ENCODE measurements at regions not wholly inside any gene's neighbourhood (a gene's known extent, or its start where the extent isn't known, plus 50 kb on each side); places are given as distances from the start of the nearest gene placed in this dataset.

GRCh38 chr5:58240322-58240721 lies 219.6 kb downstream of the PLK2 start:
- no peak for DNase-seq
- no peak overlapping the region for H3K27ac ChIP-seq

GRCh38 chr5:58239731-58240130 lies 220.2 kb downstream of the PLK2 start:
- Histone ChIP-seq H3K4me1 (no peaks in the 10 kb centered on the region), H3K36me3 (no peaks in the 10 kb centered on the region), H3K27ac (no peak overlapping the region), H3K27me3 (no peaks in the 10 kb centered on the region), H3K9me3 (replicated peaks) (no peaks in the 10 kb centered on the region), H3K4me3 (no peak overlapping the region)
- no peak for DNase-seq

More at GRCh38 chr5:58240322-58240721, 219.6 kb downstream of the PLK2 start:
- Histone ChIP-seq H3K9me3 (replicated peaks) (no peaks in the 10 kb centered on the region), H3K27me3 (no peaks in the 10 kb centered on the region), H3K4me3 (no peak overlapping the region), H3K4me1 (no peaks in the 10 kb centered on the region), H3K36me3 (no peaks in the 10 kb centered on the region)

- no peaks in the 10 kb centered on the region for H3K27me3 ChIP-seq
- DNase-seq = no peak
Observed at GRCh38 chr5:58239045-58239444, 220.8 kb downstream of the PLK2 start.

GRCh38 chr5:58236498-58236897 lies 223.4 kb downstream of the PLK2 start:
- Histone ChIP-seq H3K36me3 (no peaks in the 10 kb centered on the region), H3K4me1 (no peaks in the 10 kb centered on the region), H3K27ac (no peak overlapping the region), H3K9me3 (replicated peaks) (no peaks in the 10 kb centered on the region), H3K27me3 (no peaks in the 10 kb centered on the region), H3K4me3 (no peak overlapping the region)
- no peak for DNase-seq

More at GRCh38 chr5:58239045-58239444, 220.8 kb downstream of the PLK2 start:
- Histone ChIP-seq H3K9me3 (replicated peaks) (no peaks in the 10 kb centered on the region), H3K4me1 (no peaks in the 10 kb centered on the region), H3K27ac (no peak overlapping the region), H3K4me3 (no peak overlapping the region), H3K36me3 (no peaks in the 10 kb centered on the region)

GRCh38 chr5:58235299-58235698 lies 224.6 kb downstream of the PLK2 start:
- no peaks in the 10 kb centered on the region for H3K9me3 ChIP-seq (replicated peaks)
- no peak for DNase-seq
- no peaks in the 10 kb centered on the region for H3K4me1 ChIP-seq
- H3K27me3 ChIP-seq = no peaks in the 10 kb centered on the region
- no peak overlapping the region for H3K4me3 ChIP-seq
- no peaks in the 10 kb centered on the region for H3K36me3 ChIP-seq
- no peak overlapping the region for H3K27ac ChIP-seq

- Histone ChIP-seq H3K4me1 (no peaks in the 10 kb centered on the region), H3K27me3 (no peaks in the 10 kb centered on the region), H3K27ac (no peak overlapping the region), H3K4me3 (no peak overlapping the region), H3K36me3 (no peaks in the 10 kb centered on the region), H3K9me3 (replicated peaks) (no peaks in the 10 kb centered on the region; the same call in 1 of the 2 replicates)
- no peak for DNase-seq
Observed at GRCh38 chr5:58232130-58232529, 227.8 kb downstream of the PLK2 start.

- H3K27me3 ChIP-seq = no peaks in the 10 kb centered on the region
- no peaks in the 10 kb centered on the region for H3K4me1 ChIP-seq
- H3K27ac ChIP-seq = no peak overlapping the region
- no peak for DNase-seq
- no peaks in the 10 kb centered on the region; the same call in 1 of the 2 replicates for H3K9me3 ChIP-seq (replicated peaks)
- H3K36me3 ChIP-seq = no peaks in the 10 kb centered on the region
- no peak overlapping the region for H3K4me3 ChIP-seq
Observed at GRCh38 chr5:58231041-58231440, 228.8 kb downstream of the PLK2 start.

GRCh38 chr5:58228896-58229295 lies 231.0 kb downstream of the PLK2 start:
- Histone ChIP-seq H3K36me3 (no peaks in the 10 kb centered on the region), H3K9me3 (replicated peaks) (no peaks in the 10 kb centered on the region; the same call in 1 of the 2 replicates), H3K27me3 (no peaks in the 10 kb centered on the region), H3K4me1 (no peaks in the 10 kb centered on the region), H3K27ac (no peak overlapping the region), H3K4me3 (no peak overlapping the region)
- no peak for DNase-seq

GRCh38 chr5:58227858-58228257 lies 232.0 kb downstream of the PLK2 start:
- no peaks in the 10 kb centered on the region for H3K36me3 ChIP-seq
- no peak for DNase-seq
- H3K4me1 ChIP-seq = no peaks in the 10 kb centered on the region
- no peak overlapping the region for H3K27ac ChIP-seq
- H3K27me3 ChIP-seq = no peaks in the 10 kb centered on the region
- no peaks in the 10 kb centered on the region; the same call in 1 of the 2 replicates for H3K9me3 ChIP-seq (replicated peaks)
- no peak overlapping the region for H3K4me3 ChIP-seq

GRCh38 chr5:58224661-58225060 lies 235.2 kb downstream of the PLK2 start:
- Histone ChIP-seq H3K4me1 (no peaks in the 10 kb centered on the region), H3K27ac (no peak overlapping the region), H3K36me3 (no peaks in the 10 kb centered on the region), H3K9me3 (replicated peaks) (no peaks in the 10 kb centered on the region; the same call in 1 of the 2 replicates), H3K4me3 (no peak overlapping the region), H3K27me3 (no peaks in the 10 kb centered on the region)
- no peak for DNase-seq

- no peak for DNase-seq
Observed at GRCh38 chr5:58224221-58224620, 235.7 kb downstream of the PLK2 start.

GRCh38 chr5:58215364-58215763 lies 244.5 kb downstream of the PLK2 start:
- no peaks in the 10 kb centered on the region for H3K9me3 ChIP-seq (replicated peaks)
- H3K27ac ChIP-seq = no peak overlapping the region
- peaks cover 6% of the 10 kb centered on the region for H3K4me1 ChIP-seq
- no peak for DNase-seq
- H3K36me3 ChIP-seq = no peaks in the 10 kb centered on the region
- no peaks in the 10 kb centered on the region for H3K27me3 ChIP-seq
- H3K4me3 ChIP-seq = no peak overlapping the region

More at GRCh38 chr5:58224221-58224620, 235.7 kb downstream of the PLK2 start:
- H3K27me3 ChIP-seq = no peaks in the 10 kb centered on the region
- H3K4me3 ChIP-seq = no peak overlapping the region
- H3K36me3 ChIP-seq = no peaks in the 10 kb centered on the region
- H3K9me3 ChIP-seq (replicated peaks) = no peaks in the 10 kb centered on the region; the same call in 1 of the 2 replicates
- no peaks in the 10 kb centered on the region for H3K4me1 ChIP-seq
- no peak overlapping the region for H3K27ac ChIP-seq

- Histone ChIP-seq H3K27ac (no peak overlapping the region), H3K27me3 (no peaks in the 10 kb centered on the region), H3K4me1 (peaks cover 18% of the 10 kb centered on the region), H3K4me3 (no peak overlapping the region), H3K9me3 (replicated peaks) (no peaks in the 10 kb centered on the region), H3K36me3 (no peaks in the 10 kb centered on the region)
- DNase-seq = no peak
Observed at GRCh38 chr5:58211441-58211840, 248.4 kb downstream of the PLK2 start.

- Histone ChIP-seq H3K9me3 (replicated peaks) (no peaks in the 10 kb centered on the region), H3K36me3 (no peaks in the 10 kb centered on the region), H3K4me1 (peaks cover 32% of the 10 kb centered on the region), H3K27ac (no peak overlapping the region), H3K4me3 (no peak overlapping the region), H3K27me3 (no peaks in the 10 kb centered on the region)
- DNase-seq = no peak
Observed at GRCh38 chr5:58208674-58209073, 251.2 kb downstream of the PLK2 start.

- no peaks in the 10 kb centered on the region for H3K27me3 ChIP-seq
- H3K27ac ChIP-seq = no peak overlapping the region
- H3K4me1 ChIP-seq = peaks cover 32% of the 10 kb centered on the region
- H3K4me3 ChIP-seq = no peak overlapping the region
- no peaks in the 10 kb centered on the region for H3K9me3 ChIP-seq (replicated peaks)
- no peaks in the 10 kb centered on the region for H3K36me3 ChIP-seq
- DNase-seq = no peak
Observed at GRCh38 chr5:58207076-58207475, 252.8 kb downstream of the PLK2 start.

GRCh38 chr5:58204966-58205365 lies 254.9 kb downstream of the PLK2 start:
- Histone ChIP-seq H3K36me3 (no peaks in the 10 kb centered on the region), H3K4me1 (peaks cover 22% of the 10 kb centered on the region), H3K4me3 (no peak overlapping the region), H3K27me3 (no peaks in the 10 kb centered on the region), H3K27ac (no peak overlapping the region), H3K9me3 (replicated peaks) (no peaks in the 10 kb centered on the region)
- DNase-seq = no peak
